B cell (primary cell): ENCODE measurements at regions not wholly inside any gene's neighbourhood (a gene's known extent, or its start where the extent isn't known, plus 50 kb on each side); places are given as distances from the start of the nearest gene placed in this dataset.

Experiments used
- CTCF ChIP-seq: fragments of 200-600 bp; IDR thresholded peaks from one replicate; pipeline ENCODE4 v1.8.0; 2022; ENCODE audit warnings: antibody characterized with exemption, mild to moderate bottlenecking
- EZH2 ChIP-seq: IDR thresholded peaks from 2 replicates; pipeline ENCODE4 v1.6.1; 2012; ENCODE audit warnings: borderline replicate concordance, low read depth, mild to moderate bottlenecking, moderate library complexity, low read length; ENCODE audit not compliant: insufficient read depth, poor library complexity, severe bottlenecking

DNA sequence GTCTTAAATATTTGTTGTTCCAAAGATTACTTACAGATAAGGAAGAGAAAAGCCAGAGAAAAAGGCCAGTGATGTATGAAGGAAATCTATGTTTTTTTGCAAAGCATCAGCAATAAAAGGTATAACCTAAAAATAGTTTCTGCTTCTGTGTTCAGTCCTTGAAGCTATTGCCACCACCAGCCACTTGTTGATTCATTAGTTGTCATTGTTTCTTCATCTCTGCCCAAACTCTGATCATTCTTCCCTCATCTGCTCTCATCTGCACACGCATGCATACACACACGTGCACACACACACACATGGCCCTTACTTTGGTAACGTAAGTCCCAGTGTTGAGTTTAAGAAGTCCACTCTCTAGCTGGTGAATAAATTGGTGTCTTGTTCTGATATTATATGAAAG lies 540.7 kb downstream of the GATA3 start:
- TF ChIP-seq CTCF (no peak), EZH2 (no peak)
